RCC 7860 (cell line): ENCODE measurements at regions not wholly inside any gene's neighbourhood (a gene's known extent, or its start where the extent isn't known, plus 50 kb on each side); places are given as distances from the start of the nearest gene placed in this dataset.
"Not testable (repeated sequence)": the region's sequence is repeated elsewhere in the genome, so short reads cannot be mapped to it uniquely, and the experiment has no call there.

Source experiments
- DNase-seq: peaks from one replicate; pipeline ENCODE4 v3.0.0-alpha.2; 2015; ENCODE audit warnings: low spot score
- FAIRE-seq: peaks from 2 replicates; lab custom pipeline; 2012; peaks lifted over from hg19 to GRCh38; lab: Jason Lieb, UNC

- DNase-seq, FAIRE-seq: not testable (repeated sequence)
Observed at GRCh38 chrY:23361897-23362296, 142.6 kb downstream of the DAZ2 start.

- not testable (repeated sequence) for FAIRE-seq
Observed at GRCh38 chrY:23363239-23363997, 144.1 kb downstream of the DAZ2 start.

GRCh38 chrY:23364174-23364573 is 144.8 kb downstream of the DAZ2 start:
- not testable (repeated sequence) for DNase-seq, FAIRE-seq

More at GRCh38 chrY:23363239-23363997, 144.1 kb downstream of the DAZ2 start:
- not testable (repeated sequence) for DNase-seq

GRCh38 chrY:23397132-23397531 is 177.8 kb downstream of the DAZ2 start:
- not testable (repeated sequence) for DNase-seq
- peak; percentile 74 for FAIRE-seq

GRCh38 chrY:23401280-23401679 is 181.9 kb downstream of the DAZ2 start:
- not testable (repeated sequence) for DNase-seq, FAIRE-seq

- not testable (repeated sequence) for DNase-seq, FAIRE-seq
Observed at GRCh38 chrY:23401818-23402217, 182.5 kb downstream of the DAZ2 start.

GRCh38 chrY:23415955-23416354 is 196.6 kb downstream of the DAZ2 start:
- FAIRE-seq: peak; percentile 64
- not testable (repeated sequence) for DNase-seq

- FAIRE-seq: not testable (repeated sequence)
Observed at GRCh38 chrY:23429264-23429663, 209.9 kb downstream of the DAZ2 start.

GRCh38 chrY:23444742-23445141 is 225.4 kb downstream of the DAZ2 start:
- DNase-seq, FAIRE-seq: not testable (repeated sequence)

More at GRCh38 chrY:23429264-23429663, 209.9 kb downstream of the DAZ2 start:
- not testable (repeated sequence) for DNase-seq

GRCh38 chrY:23445225-23445624 is 225.9 kb downstream of the DAZ2 start:
- not testable (repeated sequence) for DNase-seq
- FAIRE-seq: peak; percentile 61

- DNase-seq, FAIRE-seq: not testable (repeated sequence)
Observed at GRCh38 chrY:23455647-23456046, 236.3 kb downstream of the DAZ2 start.

GRCh38 chrY:23502883-23503282 is 283.6 kb downstream of the DAZ2 start:
- FAIRE-seq, DNase-seq: not testable (repeated sequence)
